Cardiac septum (tissue), 1 donor: ENCODE measurements at regions not wholly inside any gene's neighbourhood (a gene's known extent, or its start where the extent isn't known, plus 50 kb on each side); places are given as distances from the start of the nearest gene placed in this dataset.

Experiments
- DNase-seq: peaks from one replicate; pipeline ENCODE4 v3.0.0-alpha.2; 2020; ENCODE audit warnings: low spot score
- intact Hi-C: fragments of 100-400 bp; cut with DNase I; formaldehyde crosslinking; loops from one replicate; pipeline ENCODE4 v1.14.0; 2022
- donor health status: DM: no; HTN: no; CAD: no.

- intact Hi-C loops: no loop called here
Observed at GRCh38 chr5:68711293-68712200, 382.3 kb upstream of the SLC30A5 start.

GRCh38 chr5:68714810-68715209, 379.0 kb upstream of the SLC30A5 start:
- no peak for DNase-seq
- intact Hi-C loops: no loop called here

More at GRCh38 chr5:68711293-68712200, 382.3 kb upstream of the SLC30A5 start:
- DNase-seq: no peak

- intact Hi-C loops: no loop called here
- DNase-seq: no peak
Observed at GRCh38 chr5:68720884-68721610, 372.8 kb upstream of the SLC30A5 start.

DNA sequence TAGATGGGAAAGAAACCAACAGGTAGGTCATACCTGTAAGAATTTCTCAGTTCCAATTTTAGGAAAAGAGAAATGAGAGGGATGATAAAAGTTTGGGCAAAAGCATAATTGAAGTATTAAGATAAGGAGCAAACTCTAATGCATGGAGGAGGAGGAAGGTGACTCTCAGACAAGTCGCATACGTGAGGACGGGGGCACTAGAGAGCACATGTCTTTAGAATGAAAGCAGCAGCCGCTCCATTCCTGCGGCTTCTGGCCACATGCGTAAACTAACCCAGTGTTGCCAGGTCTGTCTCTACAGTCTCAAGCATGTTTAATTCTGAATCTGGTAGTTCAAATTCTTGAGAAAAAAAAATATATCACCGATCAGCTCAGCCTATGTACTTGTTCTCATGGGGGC, 371.5 kb upstream of the SLC30A5 start:
- no peak for DNase-seq
- intact Hi-C loops: no loop called here

GRCh38 chr5:68725905-68726683, 367.7 kb upstream of the SLC30A5 start:
- DNase-seq: no peak
- intact Hi-C loops: loop anchor here (5.0 kb wide), 1 partner anchor 66 kb away; no protein-coding TSS in a partner anchor

GRCh38 chr5:68727931-68728330, 365.9 kb upstream of the SLC30A5 start:
- intact Hi-C loops: loop anchor here (5.0 kb wide), 1 partner anchor 64 kb away; no protein-coding TSS in a partner anchor
- no peak for DNase-seq

DNA sequence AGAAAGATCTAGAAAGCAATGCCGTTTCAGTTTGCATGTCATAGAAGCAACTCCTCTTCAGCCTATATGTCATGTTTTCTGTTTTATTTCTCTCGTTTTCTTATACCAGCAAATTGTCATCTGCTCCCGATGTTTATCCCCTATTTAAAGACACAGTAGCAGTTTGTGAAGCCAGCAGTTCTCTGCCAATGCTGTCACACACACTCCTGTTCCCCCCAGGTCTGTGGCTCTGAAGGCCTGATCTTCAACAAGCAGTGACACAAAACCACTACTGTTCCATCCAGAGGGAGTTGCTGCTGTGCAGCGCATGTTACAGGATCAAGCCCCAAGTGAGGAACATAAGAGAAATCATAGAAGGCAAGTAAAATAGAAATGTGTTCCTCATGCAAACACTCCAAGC, 364.1 kb upstream of the SLC30A5 start:
- intact Hi-C loops: loop anchor here (2.0 to 5.0 kb wide), 2 partner anchors 63 to 441 kb away; no protein-coding TSS in a partner anchor
- no peak for DNase-seq

GRCh38 chr5:68730220-68730978, 363.4 kb upstream of the SLC30A5 start:
- intact Hi-C loops: loop anchor here (2.0 kb wide), 1 partner anchor 442 kb away; no protein-coding TSS in a partner anchor
- DNase-seq: no peak

GRCh38 chr5:68730979-68731654, 362.7 kb upstream of the SLC30A5 start:
- no peak for DNase-seq

GRCh38 chr5:68732251-68732650, 361.6 kb upstream of the SLC30A5 start:
- intact Hi-C loops: no loop called here
- no peak for DNase-seq

More at GRCh38 chr5:68730979-68731654, 362.7 kb upstream of the SLC30A5 start:
- intact Hi-C loops: loop anchor here (2.0 kb wide), 1 partner anchor 442 kb away; no protein-coding TSS in a partner anchor

DNA sequence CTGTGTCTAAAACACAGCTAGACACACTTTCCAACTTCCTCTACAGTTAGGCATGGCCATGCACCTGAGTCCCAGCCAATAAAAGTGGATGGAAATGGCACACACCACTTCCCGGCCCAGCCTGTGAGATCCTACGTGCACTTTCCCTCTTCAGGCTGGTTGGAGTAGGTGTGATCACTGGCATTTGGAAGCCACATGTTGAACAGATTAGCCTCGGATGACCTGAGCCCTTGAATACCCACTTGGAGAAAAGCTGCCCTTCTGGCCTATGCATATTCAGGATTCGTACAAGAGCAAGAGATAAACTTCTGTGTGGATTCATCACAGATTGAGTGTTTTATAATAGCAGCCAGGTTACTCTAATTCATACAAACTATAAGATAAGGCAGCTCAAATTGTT, 359.0 kb upstream of the SLC30A5 start:
- no peak for DNase-seq
- intact Hi-C loops: no loop called here

DNA sequence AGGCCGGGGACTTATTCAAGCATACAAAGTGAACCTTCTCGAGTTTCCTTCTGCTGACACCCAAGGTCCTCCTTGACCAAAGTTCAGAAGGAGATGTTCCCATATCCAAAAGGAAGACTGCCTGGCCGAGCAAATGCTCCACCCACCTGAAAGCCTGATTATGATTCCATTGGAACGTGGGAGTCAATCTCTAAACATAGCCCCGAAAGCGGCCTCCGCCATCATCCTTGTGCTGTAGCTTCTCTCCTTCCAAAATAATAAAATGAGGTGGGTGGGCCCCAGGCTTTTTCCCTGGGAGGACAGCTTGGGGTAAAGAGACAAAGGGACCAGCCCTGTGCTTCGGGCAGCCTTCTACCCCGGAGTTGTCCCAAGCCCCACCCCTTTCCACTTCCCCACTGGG, 355.6 kb upstream of the SLC30A5 start:
- no peak for DNase-seq
- intact Hi-C loops: no loop called here

GRCh38 chr5:68738841-68739240, 355.0 kb upstream of the SLC30A5 start:
- no peak for DNase-seq
- intact Hi-C loops: no loop called here

GRCh38 chr5:68739752-68740151, 354.1 kb upstream of the SLC30A5 start:
- no peak for DNase-seq
- intact Hi-C loops: loop anchor here (10.0 kb wide), 1 partner anchor 275 kb away; no protein-coding TSS in a partner anchor

DNA sequence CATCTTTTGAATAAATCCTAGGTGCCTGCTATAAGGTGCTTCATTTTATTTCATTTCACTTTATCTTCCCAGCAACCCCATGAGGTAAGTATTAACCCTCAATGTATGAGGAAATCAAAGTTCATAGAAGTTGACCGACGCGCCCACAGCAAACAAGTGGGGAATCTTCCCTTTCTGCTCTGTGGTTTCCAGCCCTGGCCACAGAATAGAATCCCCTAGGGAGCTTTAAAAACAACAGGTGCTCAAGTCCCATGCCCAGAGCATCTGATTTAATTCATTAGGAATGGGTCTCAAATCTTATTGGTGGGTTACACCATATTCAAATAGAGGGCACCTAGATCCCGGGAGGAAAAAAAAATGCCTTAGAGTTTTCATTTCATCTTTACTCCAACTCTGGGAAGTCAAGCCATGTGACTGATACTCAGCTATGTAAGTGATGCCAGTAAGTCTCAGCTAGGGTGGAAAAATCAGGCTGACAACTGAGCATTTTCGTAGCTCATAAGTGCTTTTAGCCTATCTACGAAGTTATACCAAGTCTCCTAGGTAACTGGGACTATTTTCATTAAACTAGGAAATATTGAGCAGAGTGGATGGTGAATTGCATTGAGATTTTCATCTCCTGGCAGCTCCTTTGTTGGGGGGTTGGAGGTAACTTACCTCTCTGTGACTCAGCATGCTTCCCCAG, 353.4 kb upstream of the SLC30A5 start:
- DNase-seq: no peak
- intact Hi-C loops: loop anchor here (10.0 kb wide), 1 partner anchor 276 kb away; no protein-coding TSS in a partner anchor

- DNase-seq: no peak
- intact Hi-C loops: loop anchor here (10.0 kb wide), 1 partner anchor 279 kb away; no protein-coding TSS in a partner anchor
Observed at GRCh38 chr5:68744206-68744605, 349.6 kb upstream of the SLC30A5 start.

DNA sequence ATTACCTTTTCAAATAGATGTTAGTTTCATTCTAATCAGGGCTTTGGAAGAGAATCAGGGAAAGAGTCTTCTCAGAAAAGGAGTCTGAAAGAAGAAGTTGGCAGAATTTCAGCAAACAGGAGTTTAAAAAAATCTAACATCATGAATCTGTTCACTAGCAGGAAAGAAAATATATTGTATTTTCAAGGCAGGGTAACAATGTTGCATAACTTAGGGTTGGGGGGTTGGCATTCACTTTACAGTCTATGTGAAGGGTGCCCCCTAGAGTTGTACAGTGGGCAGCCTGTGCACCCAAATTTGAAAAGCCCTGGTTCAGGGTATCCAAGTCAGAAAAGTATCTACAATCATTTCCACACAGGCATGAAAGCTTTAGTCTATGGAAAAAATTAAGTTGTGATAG, 348.4 kb upstream of the SLC30A5 start:
- intact Hi-C loops: loop anchor here (10.0 kb wide), 1 partner anchor 281 kb away; no protein-coding TSS in a partner anchor
- no peak for DNase-seq
